ENCODE measurements at regions not wholly inside any gene's neighbourhood (a gene's known extent, or its start where the extent isn't known, plus 50 kb on each side); places are given as distances from the start of the nearest gene placed in this dataset.

DNA sequence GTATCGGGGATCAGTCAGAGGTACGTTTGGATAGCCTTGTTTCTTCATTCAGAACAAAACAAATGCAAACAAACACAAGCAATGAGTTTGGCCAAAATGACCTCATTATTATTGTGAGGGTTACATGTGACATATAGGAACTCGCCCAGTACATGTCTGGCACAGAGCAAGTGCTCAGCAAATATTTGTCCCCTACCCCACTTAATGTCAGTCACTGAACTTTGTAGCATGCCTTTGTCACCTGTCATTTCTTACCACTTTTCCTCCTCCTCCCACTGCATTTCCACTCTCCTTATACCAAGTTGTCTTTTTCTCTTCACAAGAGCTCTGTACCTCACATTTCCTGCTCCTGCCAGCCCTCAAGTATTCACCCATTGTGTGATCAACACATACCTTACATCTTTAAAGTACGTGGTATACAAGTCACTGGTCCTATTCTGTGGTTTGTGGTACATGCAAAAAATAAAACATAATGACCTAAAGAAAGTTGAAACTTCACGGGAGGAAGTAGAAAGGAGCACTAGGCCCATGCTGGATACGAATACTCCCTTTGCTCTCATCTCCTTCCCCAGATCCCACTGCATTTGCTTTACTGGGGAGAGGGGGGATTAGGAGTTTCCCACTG is 236.0 kb downstream of the INHBA start:
- Mint-ChIP-seq H3K27ac (no peak overlapping the region), H3K27me3 (peaks cover 2% of the 10 kb centered on the region), H3K36me3 (ENCODE audit: low read depth) (no peaks in the 10 kb centered on the region), H3K9me3 (no peaks in the 10 kb centered on the region), H3K4me3 (no peak overlapping the region), H3K4me1 (no peaks in the 10 kb centered on the region)
- CTCF ChIA-PET: no interaction called here
- POLR2A ChIA-PET: no interaction called here
- ATAC-seq (ENCODE audit: low read depth): no peak
- intact Hi-C loops (cut with micrococcal nuclease): no loop called here
- TF ChIP-seq, protein P1, sequence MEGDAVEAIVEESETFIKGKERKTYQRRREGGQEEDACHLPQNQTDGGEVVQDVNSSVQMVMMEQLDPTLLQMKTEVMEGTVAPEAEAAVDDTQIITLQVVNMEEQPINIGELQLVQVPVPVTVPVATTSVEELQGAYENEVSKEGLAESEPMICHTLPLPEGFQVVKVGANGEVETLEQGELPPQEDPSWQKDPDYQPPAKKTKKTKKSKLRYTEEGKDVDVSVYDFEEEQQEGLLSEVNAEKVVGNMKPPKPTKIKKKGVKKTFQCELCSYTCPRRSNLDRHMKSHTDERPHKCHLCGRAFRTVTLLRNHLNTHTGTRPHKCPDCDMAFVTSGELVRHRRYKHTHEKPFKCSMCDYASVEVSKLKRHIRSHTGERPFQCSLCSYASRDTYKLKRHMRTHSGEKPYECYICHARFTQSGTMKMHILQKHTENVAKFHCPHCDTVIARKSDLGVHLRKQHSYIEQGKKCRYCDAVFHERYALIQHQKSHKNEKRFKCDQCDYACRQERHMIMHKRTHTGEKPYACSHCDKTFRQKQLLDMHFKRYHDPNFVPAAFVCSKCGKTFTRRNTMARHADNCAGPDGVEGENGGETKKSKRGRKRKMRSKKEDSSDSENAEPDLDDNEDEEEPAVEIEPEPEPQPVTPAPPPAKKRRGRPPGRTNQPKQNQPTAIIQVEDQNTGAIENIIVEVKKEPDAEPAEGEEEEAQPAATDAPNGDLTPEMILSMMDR (IDR thresholded peaks at IDR 0.05): no peak
- no peak for DNase-seq

DNA sequence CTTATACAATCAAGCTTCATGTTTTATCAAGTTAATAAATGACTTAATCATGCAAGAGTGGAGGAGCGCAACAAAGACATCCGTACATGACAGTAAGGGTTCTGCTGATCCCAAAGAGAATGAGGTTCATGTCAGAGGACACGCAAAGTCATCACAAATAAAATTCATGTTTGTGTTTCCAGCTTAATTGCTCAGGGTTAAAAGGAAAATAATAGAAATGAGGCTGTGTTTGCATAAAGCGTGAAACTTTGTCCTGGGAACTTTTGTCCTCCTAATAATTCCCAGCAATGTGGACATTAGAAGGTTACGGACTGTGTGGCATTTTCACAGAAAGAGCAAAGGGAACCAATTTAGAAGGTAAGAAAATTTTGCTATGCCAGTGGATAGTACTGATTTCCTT is 237.3 kb downstream of the INHBA start:
- DNase-seq (no peak), ATAC-seq (ENCODE audit: low read depth) (no peak)
- ChIA-PET POLR2A (no interaction called here), CTCF (no interaction called here)
- H3K27me3 Mint-ChIP-seq: peaks cover 5% of the 10 kb centered on the region
- TF ChIP-seq, protein P1 (IDR thresholded peaks at IDR 0.05): no peak
- H3K27ac Mint-ChIP-seq: no peak overlapping the region
- H3K36me3 Mint-ChIP-seq (ENCODE audit: low read depth): no peaks in the 10 kb centered on the region
- H3K4me3 Mint-ChIP-seq: no peak overlapping the region
- H3K9me3 Mint-ChIP-seq: no peaks in the 10 kb centered on the region
- intact Hi-C loops (cut with micrococcal nuclease): no loop called here
- H3K4me1 Mint-ChIP-seq: no peaks in the 10 kb centered on the region

DNA sequence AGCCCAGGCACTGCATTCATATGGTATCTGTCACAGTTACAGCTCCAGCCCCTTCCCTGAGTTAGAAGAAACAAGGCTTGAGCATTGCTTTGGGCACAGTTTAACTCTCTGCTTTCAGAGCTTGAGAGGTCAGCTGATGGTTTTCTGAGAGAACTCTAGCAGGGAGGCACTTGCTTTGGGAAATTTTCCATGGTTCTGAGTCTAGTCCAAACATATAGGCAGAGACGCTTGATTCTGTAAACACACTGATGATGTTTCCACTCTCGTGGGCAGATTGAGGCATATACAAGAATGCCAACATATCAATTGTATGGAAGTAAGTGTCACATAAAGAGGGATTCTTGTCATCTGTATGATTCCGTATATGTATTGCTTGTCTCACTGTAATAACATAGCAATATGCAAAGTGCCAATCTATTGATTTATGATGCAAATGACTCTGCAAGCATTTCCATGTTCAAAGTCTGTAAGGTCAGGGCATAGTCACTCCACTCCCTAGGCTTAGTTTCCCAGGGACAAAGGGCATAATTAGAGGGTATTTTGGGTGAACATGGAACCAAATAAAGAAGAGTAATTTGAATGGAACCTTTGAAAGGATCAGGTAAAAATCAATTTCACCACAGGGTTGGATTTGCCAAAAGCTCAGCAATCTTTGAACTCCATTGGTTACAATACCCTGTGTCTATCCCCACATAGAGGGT is 239.0 kb downstream of the INHBA start:
- intact Hi-C loops (cut with micrococcal nuclease): no loop called here
- ChIA-PET POLR2A (no interaction called here), CTCF (no interaction called here)
- Mint-ChIP-seq H3K27ac (no peak overlapping the region), H3K27me3 (peaks cover 8% of the 10 kb centered on the region), H3K4me3 (no peak overlapping the region), H3K4me1 (no peaks in the 10 kb centered on the region), H3K9me3 (no peaks in the 10 kb centered on the region), H3K36me3 (ENCODE audit: low read depth) (no peaks in the 10 kb centered on the region)
- DNase-seq (no peak), ATAC-seq (ENCODE audit: low read depth) (no peak)
- TF ChIP-seq, protein P1 (IDR thresholded peaks at IDR 0.05): no peak

DNA sequence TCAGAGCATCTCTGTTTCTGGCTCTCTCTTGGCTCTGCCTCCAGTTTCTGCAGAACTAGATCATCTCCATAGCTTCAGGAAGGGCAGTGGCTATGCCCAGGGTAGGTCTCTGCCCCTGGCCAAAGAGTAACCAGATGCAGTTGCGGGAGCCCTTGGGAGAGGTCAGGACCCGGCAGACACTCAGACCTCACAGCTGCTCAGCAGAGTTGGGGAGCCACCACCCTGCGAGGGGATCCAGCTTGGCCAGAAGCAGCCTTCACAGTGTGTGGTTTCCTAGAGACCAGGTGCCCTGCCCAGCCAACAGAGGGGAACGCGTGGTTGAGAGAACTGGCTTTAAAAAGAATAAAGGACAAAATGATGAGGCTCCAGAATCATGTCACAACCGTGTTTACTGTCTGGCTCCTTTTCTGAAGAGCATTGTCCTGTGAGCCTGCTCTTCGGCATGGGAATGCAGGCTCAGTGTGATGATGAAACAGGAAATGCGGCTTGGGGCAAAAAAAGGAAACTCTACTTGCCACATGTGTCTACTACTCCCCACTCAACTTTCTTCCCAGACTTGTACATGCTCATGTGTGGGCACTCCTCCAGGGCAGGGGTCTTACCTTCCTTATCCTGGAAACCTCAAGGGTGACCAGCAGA is 243.1 kb downstream of the INHBA start:
- Mint-ChIP-seq H3K36me3 (ENCODE audit: low read depth) (no peaks in the 10 kb centered on the region), H3K27me3 (peaks cover 8% of the 10 kb centered on the region), H3K27ac (no peak overlapping the region), H3K9me3 (peaks cover 7% of the 10 kb centered on the region), H3K4me3 (no peak overlapping the region), H3K4me1 (no peaks in the 10 kb centered on the region)
- CTCF ChIA-PET: no interaction called here
- intact Hi-C loops (cut with micrococcal nuclease): no loop called here
- TF ChIP-seq, protein P1 (IDR thresholded peaks at IDR 0.05): no peak
- POLR2A ChIA-PET: no interaction called here
- no peak for DNase-seq
- no peak for ATAC-seq (ENCODE audit: low read depth)

DNA sequence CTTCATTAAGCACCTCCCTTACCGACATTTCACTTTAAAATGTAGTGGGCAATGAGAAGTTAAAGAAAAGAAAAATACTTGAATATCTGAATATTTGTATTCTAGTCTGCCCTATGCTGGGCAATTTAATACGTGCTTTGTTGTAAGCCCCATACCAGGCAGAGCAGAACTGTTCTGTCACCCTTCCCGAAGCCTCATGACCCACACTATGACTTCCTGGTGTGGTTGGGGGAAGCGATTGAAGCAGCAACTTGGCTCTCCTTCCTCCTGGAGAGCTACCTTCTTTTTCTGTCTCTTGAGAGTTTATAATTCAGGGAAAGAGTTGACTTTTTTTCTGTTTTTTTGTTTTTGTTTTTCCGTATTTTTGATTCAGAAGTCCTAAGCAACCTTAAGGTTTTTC is 243.7 kb downstream of the INHBA start:
- no peak overlapping the region for H3K4me3 Mint-ChIP-seq
- ATAC-seq (ENCODE audit: low read depth): no peak
- no peak overlapping the region for H3K27ac Mint-ChIP-seq
- no peak for DNase-seq
- TF ChIP-seq, protein P1 (IDR thresholded peaks at IDR 0.05): no peak
- peaks cover 7% of the 10 kb centered on the region for H3K9me3 Mint-ChIP-seq
- intact Hi-C loops (cut with micrococcal nuclease): no loop called here
- no peaks in the 10 kb centered on the region for H3K4me1 Mint-ChIP-seq
- no peaks in the 10 kb centered on the region for H3K36me3 Mint-ChIP-seq (ENCODE audit: low read depth)
- ChIA-PET POLR2A (no interaction called here), CTCF (no interaction called here)
- H3K27me3 Mint-ChIP-seq: peaks cover 8% of the 10 kb centered on the region
